Renal pelvis (tissue), 1 donor: ENCODE measurements at regions not wholly inside any gene's neighbourhood (a gene's known extent, or its start where the extent isn't known, plus 50 kb on each side); places are given as distances from the start of the nearest gene placed in this dataset.
"Not testable (repeated sequence)": the region's sequence is repeated elsewhere in the genome, so short reads cannot be mapped to it uniquely, and the experiment has no call there.

Experiments
- DNase-seq: peaks from one replicate; pipeline ENCODE4 v3.0.0-alpha.2; 2013

- no peak for DNase-seq
Measured at GRCh38 chr7:155950898-155951553, 138.8 kb upstream of the SHH start.

GRCh38 chr7:155948845-155949244 is 136.6 kb upstream of the SHH start:
- DNase-seq: no peak

DNA sequence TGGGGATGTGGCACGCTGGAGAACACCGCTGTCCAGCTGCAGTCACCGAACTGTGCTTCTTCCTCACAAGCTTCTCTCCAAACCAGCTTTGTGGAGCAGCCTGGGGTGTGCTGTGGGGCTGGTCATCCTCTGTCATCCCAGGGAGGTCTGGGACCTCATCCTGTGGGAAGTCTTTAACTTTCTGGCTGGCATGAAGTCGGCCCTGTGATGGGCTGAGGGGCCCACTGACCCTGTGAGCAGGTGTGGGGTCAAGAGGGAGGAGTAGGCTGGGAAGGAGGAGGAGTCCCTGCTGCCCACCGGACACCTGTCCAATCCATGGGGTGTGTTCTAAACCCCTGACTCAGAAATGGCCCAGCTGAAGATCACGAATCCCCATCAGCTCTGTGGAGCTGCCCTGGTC is 136.2 kb upstream of the SHH start:
- DNase-seq: no peak

GRCh38 chr7:155947051-155947450 is 134.8 kb upstream of the SHH start:
- no peak for DNase-seq

DNA sequence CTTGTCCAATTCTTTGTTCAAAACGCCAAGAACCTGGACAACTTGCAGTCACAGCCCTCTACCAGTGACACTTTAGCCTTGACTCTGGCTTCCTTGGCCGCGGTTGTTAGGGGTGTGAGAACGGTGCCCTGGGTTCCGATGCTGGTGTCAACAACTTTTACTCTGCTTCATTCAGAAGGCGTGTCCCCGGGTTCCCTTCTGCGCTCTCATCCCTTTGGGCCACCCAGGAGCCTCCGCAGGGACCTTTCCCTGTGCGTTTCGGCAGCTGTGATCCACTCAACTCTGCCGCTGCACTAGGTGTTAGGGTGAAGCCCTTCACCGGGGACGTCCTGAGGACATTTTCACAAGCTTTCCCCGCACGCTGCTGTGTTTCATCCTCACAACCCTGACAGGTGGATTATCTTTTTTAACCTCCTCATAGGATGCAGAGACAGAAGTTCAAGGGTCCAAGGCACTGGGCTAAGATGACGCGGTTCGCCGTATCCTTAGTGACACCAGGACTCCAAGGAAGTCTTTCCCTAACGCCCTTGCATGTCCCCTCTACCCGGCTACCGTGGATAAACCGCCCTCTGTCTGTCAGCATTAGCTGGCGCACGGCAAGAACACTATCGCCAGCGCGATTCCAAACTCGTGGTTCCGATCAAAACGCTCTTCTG is 133.5 kb upstream of the SHH start:
- no peak for DNase-seq

GRCh38 chr7:155944901-155945300 is 132.6 kb upstream of the SHH start:
- no peak for DNase-seq

DNA sequence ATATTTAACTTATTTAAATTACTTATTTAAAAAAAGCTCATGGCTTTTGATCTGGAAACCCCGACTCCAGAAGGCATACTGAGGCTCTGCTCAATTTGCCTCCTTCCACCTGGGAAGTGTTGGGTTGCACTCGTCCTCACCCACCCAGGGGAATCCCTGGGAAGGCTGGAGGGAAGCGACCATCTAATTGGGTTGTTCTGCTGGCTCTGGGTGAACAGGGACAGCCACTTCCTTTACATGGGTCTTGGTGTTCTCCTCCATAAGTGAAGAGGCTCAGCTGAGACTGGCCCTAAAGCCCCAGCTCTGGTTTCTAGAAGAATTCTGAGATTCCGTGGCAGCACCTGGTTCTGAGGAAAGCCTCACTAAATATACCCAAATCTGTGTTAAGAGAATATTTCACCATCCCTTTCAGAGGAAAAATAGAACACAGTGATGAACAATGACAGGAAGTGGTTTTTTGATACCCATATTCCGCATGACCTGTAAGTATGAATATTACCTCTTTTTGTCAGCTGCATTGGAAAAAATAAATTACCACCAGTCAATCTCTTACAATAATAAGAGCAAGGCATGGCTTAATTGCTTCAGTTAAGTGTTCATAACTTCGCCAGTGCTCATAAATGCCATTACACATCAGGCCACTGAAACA is 131.1 kb upstream of the SHH start:
- no peak for DNase-seq

- no peak for DNase-seq
Measured at GRCh38 chr7:155942226-155942950, 130.1 kb upstream of the SHH start.

DNA sequence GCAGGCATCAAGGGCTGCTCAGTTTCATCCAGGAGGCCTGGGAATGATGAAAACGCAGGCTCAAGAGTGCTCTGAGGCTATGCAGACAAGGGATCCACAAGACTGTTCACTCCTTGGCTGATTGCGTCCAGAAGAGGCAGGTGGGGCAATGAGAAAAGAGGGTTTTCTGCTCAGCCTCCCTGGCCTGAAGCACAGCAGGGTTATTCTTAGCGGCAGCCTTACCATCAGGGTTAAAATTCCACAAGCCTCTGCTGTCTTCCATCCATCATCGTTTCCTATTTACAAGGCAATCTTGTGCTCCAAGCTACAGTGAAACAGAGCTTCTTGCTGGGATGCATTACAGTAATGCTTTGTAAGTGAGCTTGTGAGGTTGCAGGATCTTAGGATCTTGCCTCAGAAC is 129.4 kb upstream of the SHH start:
- DNase-seq: no peak

- DNase-seq: no peak
Measured at GRCh38 chr7:155939350-155939749, 127.1 kb upstream of the SHH start.

- no peak for DNase-seq
Measured at GRCh38 chr7:155938129-155938528, 125.9 kb upstream of the SHH start.

DNA sequence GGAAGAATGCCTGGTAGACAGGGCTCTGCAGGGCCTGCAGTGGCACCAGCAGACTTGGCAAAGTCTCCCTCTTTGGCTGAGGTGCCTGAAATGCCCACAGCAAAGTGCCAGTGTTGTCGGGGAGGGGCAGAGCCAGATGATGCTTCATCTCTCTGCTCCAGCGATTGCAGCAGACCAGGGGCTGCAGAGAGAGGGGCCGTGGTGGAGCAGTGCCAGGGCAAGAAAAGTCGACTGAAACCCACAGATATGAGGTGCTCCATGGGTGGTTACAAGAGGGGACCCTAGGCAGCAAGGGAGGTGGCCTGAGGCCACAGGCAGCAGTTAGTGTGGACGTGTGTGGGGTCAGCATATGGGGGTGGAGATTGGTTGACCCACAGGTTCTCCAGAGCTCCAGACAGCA is 123.5 kb upstream of the SHH start:
- no peak for DNase-seq

DNA sequence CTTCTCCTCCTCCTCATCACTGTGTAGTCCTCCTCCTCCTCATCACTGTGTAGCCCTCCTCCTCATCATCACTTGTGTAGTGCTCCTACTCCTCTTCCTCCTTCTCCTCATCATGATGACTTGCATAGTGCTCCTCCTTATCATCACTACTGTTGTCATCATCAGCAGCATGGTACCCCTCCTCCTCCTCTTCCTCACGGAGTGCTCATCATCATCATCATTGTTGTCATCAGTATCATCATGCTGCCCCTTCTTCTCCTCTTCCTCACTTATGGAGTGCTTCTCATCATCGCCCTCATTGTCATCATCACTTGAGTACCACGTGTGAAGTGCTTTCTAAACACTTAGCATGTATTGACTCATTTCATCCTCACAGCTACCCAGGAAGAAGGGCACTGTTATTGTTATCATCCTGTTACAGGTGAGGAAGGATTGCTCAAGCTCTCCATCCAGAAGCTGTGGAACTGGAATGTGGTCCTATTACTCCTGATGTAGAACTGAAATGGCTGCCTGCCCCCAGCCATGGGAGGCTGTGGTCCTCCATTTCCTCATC is 122.8 kb upstream of the SHH start:
- DNase-seq: no peak

DNA sequence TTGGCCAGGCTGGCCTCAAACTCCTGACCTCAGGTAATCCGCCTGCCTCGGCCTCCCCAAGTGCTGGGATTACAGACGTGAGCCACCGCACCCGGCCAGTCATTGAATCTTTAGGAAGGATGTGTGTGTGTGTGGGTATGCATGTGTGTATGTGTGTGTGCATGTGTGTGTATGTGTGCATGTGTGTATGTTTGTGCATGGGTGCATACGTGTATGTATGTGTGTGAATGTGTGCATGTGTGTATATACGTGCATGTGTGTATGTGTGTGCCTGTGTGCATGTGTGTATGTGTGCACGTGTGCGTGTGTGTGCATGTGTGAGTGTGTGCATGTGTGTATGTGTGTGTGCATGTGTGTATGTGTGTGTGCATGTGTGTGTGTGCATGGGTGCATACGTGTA is 120.1 kb upstream of the SHH start:
- not testable (repeated sequence) for DNase-seq

DNA sequence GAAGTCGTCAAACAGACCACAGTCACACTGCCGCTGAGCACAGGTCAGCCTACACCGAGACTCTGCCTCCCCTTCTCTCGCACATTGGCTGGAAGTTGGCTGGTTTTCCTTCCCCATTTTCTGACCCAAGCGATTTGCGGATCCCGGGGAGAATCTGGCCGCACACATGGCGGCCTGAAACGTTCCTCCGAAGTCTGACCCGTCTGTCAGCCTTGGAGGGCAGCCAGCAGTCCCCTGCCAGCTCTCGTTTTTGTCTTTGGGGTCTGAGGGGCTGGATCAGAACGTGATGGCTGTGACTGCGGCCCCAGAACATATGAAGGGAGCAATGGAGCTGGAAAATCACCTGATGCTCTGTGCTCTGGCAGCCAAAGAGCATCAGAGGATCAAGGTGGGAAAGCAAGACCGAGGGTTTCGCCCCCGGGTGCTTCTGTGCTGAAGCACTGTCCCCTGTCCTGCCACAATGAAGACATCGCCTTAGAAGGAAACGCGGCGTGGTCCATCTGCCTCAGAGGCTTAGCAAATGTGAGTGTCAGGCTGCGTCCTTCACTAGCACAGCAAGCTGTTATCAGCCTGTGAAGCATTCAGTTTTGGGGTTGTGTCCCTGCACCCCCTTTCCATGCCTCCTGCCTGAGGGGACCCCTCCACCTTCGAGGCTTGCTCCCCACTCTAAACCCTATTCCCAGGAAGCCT is 119.3 kb upstream of the SHH start:
- no peak for DNase-seq

DNA sequence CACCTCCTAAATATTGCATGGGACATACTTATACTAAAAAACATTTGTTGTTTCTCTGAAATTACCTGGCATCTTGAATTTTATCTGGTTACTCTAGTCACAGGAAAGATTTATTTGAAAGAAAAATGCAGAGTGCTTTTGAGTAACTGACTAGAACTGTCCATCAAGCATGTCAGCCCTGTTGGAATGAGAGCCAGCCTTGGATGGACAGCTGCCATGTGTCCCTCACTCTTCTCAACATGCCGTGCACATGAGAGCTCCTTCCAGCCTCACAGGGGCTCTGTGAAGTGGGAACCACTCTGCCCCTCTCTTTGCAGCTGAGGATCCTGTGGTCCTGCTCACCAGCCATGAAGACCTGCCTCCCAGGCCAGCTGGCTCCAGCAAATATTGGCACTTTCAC is 118.3 kb upstream of the SHH start:
- no peak for DNase-seq

DNA sequence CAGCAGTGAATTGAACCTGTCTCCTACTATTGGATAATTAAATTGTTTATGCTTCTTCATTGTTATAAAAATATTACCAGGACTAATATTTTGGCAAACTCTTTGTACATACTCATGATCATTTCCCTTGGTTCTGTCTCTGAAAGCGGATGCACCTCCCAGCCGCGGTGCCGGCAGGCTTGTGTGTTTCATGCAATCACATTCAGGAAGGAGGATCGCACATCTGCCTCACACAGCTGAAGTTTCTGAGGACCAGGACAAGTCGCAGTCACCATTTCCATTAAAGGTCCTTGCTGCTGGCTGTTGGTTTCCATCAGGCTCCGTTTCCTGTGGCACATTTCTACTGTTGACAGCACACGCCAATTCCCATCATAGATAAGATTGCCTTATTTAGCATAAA is 117.8 kb upstream of the SHH start:
- DNase-seq: no peak

GRCh38 chr7:155928583-155928982 is 116.3 kb upstream of the SHH start:
- no peak for DNase-seq

- no peak for DNase-seq
Measured at GRCh38 chr7:155927905-155928304, 115.6 kb upstream of the SHH start.

DNA sequence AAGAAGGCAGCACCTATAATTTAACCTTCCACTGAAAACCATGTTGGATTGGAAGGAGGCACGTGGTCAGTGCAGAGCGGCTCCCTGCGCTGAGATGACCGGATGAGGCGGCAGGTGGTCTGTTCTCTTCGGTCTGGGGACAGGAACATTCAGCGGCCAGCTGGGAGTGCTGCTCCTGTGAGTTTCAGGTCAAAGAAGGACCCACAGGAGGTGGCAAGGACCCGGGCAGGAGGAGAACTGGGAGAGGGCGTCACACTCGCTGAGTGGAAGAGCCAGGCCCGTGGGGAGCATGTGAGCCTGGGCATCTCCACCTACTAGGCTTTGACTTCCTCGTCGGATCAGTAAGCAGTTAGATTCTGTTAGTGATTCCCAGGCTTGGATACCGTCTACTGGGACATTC is 113.4 kb upstream of the SHH start:
- no peak for DNase-seq

- peak; percentile 56 for DNase-seq
Measured at GRCh38 chr7:155922067-155922816, 110.0 kb upstream of the SHH start.

DNA sequence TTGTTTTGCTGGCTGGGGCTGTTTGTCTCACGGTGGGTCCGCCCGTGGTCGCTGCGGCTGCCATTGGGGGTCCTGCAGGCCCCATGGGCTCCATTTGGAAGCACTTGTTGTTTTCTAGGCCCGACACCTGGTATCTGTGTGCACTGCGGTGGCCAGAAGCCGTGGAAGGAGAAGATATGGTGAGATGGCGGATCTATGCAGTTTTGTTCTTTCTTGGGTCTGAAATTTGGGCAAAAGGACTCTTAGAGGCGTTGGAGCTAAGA is 109.5 kb upstream of the SHH start:
- no peak for DNase-seq
